ENCODE measurements at regions not wholly inside any gene's neighbourhood (a gene's known extent, or its start where the extent isn't known, plus 50 kb on each side); places are given as distances from the start of the nearest gene placed in this dataset.
"Not testable (repeated sequence)": the region's sequence is repeated elsewhere in the genome, so short reads cannot be mapped to it uniquely, and the experiment has no call there.

GRCh38 chr1:229132706-229133105, 138.2 kb upstream of the RAB4A start:
- no peak overlapping the region for H3K4me3 ChIP-seq
- ATAC-seq (no peak), DNase-seq (no peak)
- H3K9me3 ChIP-seq = no peaks in the 10 kb centered on the region
- TF ChIP-seq CTCF (IDR thresholded peaks at IDR 0.05) = no peak
- no peaks in the 10 kb centered on the region for H3K4me1 ChIP-seq
- H3K27me3 ChIP-seq (ENCODE audit: insufficient read depth in 3 of 3, low read length in 2 of 3) = no peaks in the 10 kb centered on the region
- no peaks in the 10 kb centered on the region for H3K36me3 ChIP-seq (ENCODE audit: insufficient read depth in 1 of 2, low read depth in 1 of 2)
- H3K27ac ChIP-seq = no peak overlapping the region
- intact Hi-C loops (cut with DNase I) = no loop called here

- Histone ChIP-seq H3K27me3 (ENCODE audit: insufficient read depth in 3 of 3, low read length in 2 of 3) (no peaks in the 10 kb centered on the region), H3K9me3 (no peaks in the 10 kb centered on the region), H3K4me3 (no peak overlapping the region), H3K27ac (no peak overlapping the region), H3K4me1 (no peaks in the 10 kb centered on the region), H3K36me3 (ENCODE audit: insufficient read depth in 1 of 2, low read depth in 1 of 2) (no peaks in the 10 kb centered on the region)
- intact Hi-C loops (cut with DNase I) = no loop called here
- 69 to 78% (median 72%) methylated on average over 2 of the region's 2 CpGs for WGBS, 3 donors
- no peak for TF ChIP-seq CTCF (IDR thresholded peaks at IDR 0.05)
- ATAC-seq = no peak
- no peak for DNase-seq
These were observed 137.8 kb upstream of the RAB4A start for GRCh38 chr1:229133151-229133550.

GRCh38 chr1:229133811-229134210, 137.1 kb upstream of the RAB4A start:
- WGBS, 3 donors = 89 to 100% (median 100%) methylated on average over 1 of the region's 1 CpG
- Histone ChIP-seq H3K27me3 (ENCODE audit: insufficient read depth in 3 of 3, low read length in 2 of 3) (no peaks in the 10 kb centered on the region), H3K36me3 (ENCODE audit: insufficient read depth in 1 of 2, low read depth in 1 of 2) (no peaks in the 10 kb centered on the region), H3K4me3 (no peak overlapping the region), H3K27ac (no peak overlapping the region), H3K4me1 (no peaks in the 10 kb centered on the region), H3K9me3 (no peaks in the 10 kb centered on the region)
- no peak for DNase-seq
- TF ChIP-seq CTCF (IDR thresholded peaks at IDR 0.05) = no peak
- intact Hi-C loops (cut with DNase I) = no loop called here
- ATAC-seq = no peak

GRCh38 chr1:229134381-229135217, 136.3 kb upstream of the RAB4A start:
- intact Hi-C loops (cut with DNase I); H3K27me3 ChIP-seq (ENCODE audit: insufficient read depth in 3 of 3, low read length in 2 of 3); H3K36me3 ChIP-seq (ENCODE audit: insufficient read depth in 1 of 2, low read depth in 1 of 2); H3K4me1 ChIP-seq; H3K27ac ChIP-seq; H3K9me3 ChIP-seq; DNase-seq; ATAC-seq; H3K4me3 ChIP-seq: not testable (repeated sequence)

- no peaks in the 10 kb centered on the region for H3K36me3 ChIP-seq (ENCODE audit: insufficient read depth in 1 of 2, low read depth in 1 of 2)
- H3K4me3 ChIP-seq = no peak overlapping the region
- no peak for DNase-seq
- no peak for TF ChIP-seq CTCF (IDR thresholded peaks at IDR 0.05)
- no peaks in the 10 kb centered on the region for H3K27me3 ChIP-seq (ENCODE audit: insufficient read depth in 3 of 3, low read length in 2 of 3)
- H3K27ac ChIP-seq = no peak overlapping the region
- no peaks in the 10 kb centered on the region for H3K9me3 ChIP-seq
- no peaks in the 10 kb centered on the region for H3K4me1 ChIP-seq
- no peak for ATAC-seq
- intact Hi-C loops (cut with DNase I) = no loop called here
- WGBS, 3 donors = 70 to 97% (median 95%) methylated on average over 2 of the region's 2 CpGs
These were observed 135.1 kb upstream of the RAB4A start for GRCh38 chr1:229135773-229136172.

Data from psoas muscle (tissue), 7 donors.